Vagina (tissue), 2 donors: ENCODE measurements at regions not wholly inside any gene's neighbourhood (a gene's known extent, or its start where the extent isn't known, plus 50 kb on each side); places are given as distances from the start of the nearest gene placed in this dataset.

Experiments
- POLR2A ChIP-seq, 2 donors: fragments of 450-650 bp; IDR thresholded peaks; one replicate each; pipeline ENCODE4 v1.6.1; 2017; ENCODE audit warnings: antibody characterized with exemption in 2 of 2, mild to moderate bottlenecking in 2 of 2, moderate library complexity in 2 of 2
- POLR2AphosphoS5 ChIP-seq, 2 donors: sonication (generic); formaldehyde crosslinking; IDR thresholded peaks; one replicate each; pipeline ENCODE4 v1.9.0; 2017; ENCODE audit warnings: antibody characterized with exemption in 2 of 2, mild to moderate bottlenecking in 2 of 2, low read depth in 1 of 2; ENCODE audit not compliant: insufficient read depth in 1 of 2
- TF ChIP-seq, protein P1 (sequence below), 3 experiments: fragments of 450-650 bp in 2 of 3; fragments of 200-600 bp in 1 of 3; sonication (generic) in 1 of 3; IDR thresholded peaks; one replicate each; pipeline ENCODE4 v1.5.1; 2017 to 2019; ENCODE audit warnings: antibody characterized with exemption in 3 of 3, mild to moderate bottlenecking in 2 of 3, moderate library complexity in 2 of 3

DNA sequence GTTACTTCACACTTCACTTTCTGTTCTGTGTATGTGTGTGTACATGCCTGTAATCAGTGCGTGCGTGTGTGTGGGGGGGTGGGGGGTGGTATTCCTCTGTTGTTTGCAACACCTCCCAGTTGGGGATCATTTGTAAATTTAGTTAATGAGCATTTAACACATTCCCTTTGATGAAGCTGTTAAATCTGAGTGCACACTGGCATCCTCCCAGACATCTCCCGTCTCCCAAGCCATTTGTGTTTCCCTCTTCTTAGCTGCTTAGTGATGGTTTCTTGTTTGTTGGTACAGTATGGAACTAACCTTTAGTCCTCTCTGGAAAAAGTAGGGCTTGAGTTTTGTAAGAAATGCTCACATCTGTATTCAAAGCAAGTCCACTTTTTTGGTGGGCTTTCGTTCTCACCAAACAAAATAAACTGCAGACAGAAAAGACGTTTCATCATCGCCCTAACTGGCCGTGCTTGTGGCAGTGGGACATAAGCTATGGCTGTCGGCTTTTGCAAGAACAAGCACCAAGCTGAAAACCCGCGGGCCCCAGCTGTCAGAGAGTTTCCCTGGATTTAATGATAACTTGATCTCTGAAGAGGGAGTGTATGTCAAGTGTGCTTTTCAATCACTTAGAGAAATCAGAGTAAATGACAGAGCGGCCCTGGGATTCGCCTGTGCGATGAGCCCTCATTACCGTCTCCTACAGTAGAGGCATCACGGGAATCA lies 54.9 kb upstream of the SASH1 start:
- TF ChIP-seq, protein P1, sequence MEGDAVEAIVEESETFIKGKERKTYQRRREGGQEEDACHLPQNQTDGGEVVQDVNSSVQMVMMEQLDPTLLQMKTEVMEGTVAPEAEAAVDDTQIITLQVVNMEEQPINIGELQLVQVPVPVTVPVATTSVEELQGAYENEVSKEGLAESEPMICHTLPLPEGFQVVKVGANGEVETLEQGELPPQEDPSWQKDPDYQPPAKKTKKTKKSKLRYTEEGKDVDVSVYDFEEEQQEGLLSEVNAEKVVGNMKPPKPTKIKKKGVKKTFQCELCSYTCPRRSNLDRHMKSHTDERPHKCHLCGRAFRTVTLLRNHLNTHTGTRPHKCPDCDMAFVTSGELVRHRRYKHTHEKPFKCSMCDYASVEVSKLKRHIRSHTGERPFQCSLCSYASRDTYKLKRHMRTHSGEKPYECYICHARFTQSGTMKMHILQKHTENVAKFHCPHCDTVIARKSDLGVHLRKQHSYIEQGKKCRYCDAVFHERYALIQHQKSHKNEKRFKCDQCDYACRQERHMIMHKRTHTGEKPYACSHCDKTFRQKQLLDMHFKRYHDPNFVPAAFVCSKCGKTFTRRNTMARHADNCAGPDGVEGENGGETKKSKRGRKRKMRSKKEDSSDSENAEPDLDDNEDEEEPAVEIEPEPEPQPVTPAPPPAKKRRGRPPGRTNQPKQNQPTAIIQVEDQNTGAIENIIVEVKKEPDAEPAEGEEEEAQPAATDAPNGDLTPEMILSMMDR (IDR thresholded peaks at IDR 0.05) = no peak
- no peak for TF ChIP-seq POLR2A (IDR thresholded peaks at IDR 0.05)
- no peak for TF ChIP-seq POLR2AphosphoS5 (IDR thresholded peaks at IDR 0.05; ENCODE audit: insufficient read depth in 1 of 2, low read depth in 1 of 2)
